Natural killer cell (primary cell): ENCODE measurements at regions not wholly inside any gene's neighbourhood (a gene's known extent, or its start where the extent isn't known, plus 50 kb on each side); places are given as distances from the start of the nearest gene placed in this dataset.
"Not testable (repeated sequence)": the region's sequence is repeated elsewhere in the genome, so short reads cannot be mapped to it uniquely, and the experiment has no call there.

Experiments
- ATAC-seq, 3 donors: fragments of 150-1000 bp in 2 of 3; fragments of 200-7000 bp in 1 of 3; cut with Tn5 transposase; 1 replicate in 1 of 3; 2 replicates in 2 of 3; pipeline ENCODE4 v1.10.0; 2021; ENCODE audit warnings: mild to moderate bottlenecking in 2 of 3, moderate library complexity in 2 of 3
- DNase-seq, 2 donors: peaks; one replicate each; pipeline versions ENCODE4 v3.0.0 to v3.0.0-alpha.2; 2013 to 2021; ENCODE audit warnings: mixed read lengths in 1 of 2
- H3K27ac ChIP-seq: one replicate; pipeline ENCODE4 v1.5.1; 2013; ENCODE audit warnings: mild to moderate bottlenecking, low read length
- H3K27me3 ChIP-seq: one replicate; pipeline ENCODE4 v1.6.1; 2013; ENCODE audit warnings: low read length; ENCODE audit not compliant: control insufficient read depth, insufficient read depth
- H3K36me3 ChIP-seq: one replicate; pipeline ENCODE4 v1.6.1; 2013; ENCODE audit warnings: low read length; ENCODE audit not compliant: control insufficient read depth, insufficient read depth
- H3K4me1 ChIP-seq: one replicate; pipeline ENCODE4 v1.6.1; 2013; ENCODE audit warnings: low read length; ENCODE audit not compliant: control insufficient read depth, insufficient read depth
- H3K4me3 ChIP-seq: one replicate; pipeline ENCODE4 v1.5.1; 2013; ENCODE audit warnings: low read length
- H3K9me3 ChIP-seq: one replicate; pipeline ENCODE4 v1.6.1; 2013; ENCODE audit warnings: low read length; ENCODE audit not compliant: control insufficient read depth, insufficient read depth
- H3K27ac Mint-ChIP-seq, 2 donors: one replicate each; pipeline ENCODE4 v1.8.0; 2022; ENCODE audit warnings: mild to moderate bottlenecking in 2 of 2, mixed read lengths in 2 of 2, moderate library complexity in 1 of 2
- H3K27me3 Mint-ChIP-seq, 2 donors: one replicate each; pipeline ENCODE4 v1.8.0; 2022; ENCODE audit warnings: low read depth in 2 of 2, mixed read lengths in 2 of 2
- H3K36me3 Mint-ChIP-seq: one replicate; pipeline ENCODE4 v1.8.0; 2022; ENCODE audit warnings: mixed read lengths
- H3K4me1 Mint-ChIP-seq, 2 donors: one replicate each; pipeline ENCODE4 v1.8.0; 2022; ENCODE audit warnings: mixed read lengths in 2 of 2
- H3K4me3 Mint-ChIP-seq: one replicate; pipeline ENCODE4 v1.8.0; 2022; ENCODE audit warnings: mild to moderate bottlenecking, moderate library complexity, mixed read lengths
- H3K9me3 Mint-ChIP-seq, 2 donors: one replicate each; pipeline ENCODE4 v1.8.0; 2022; ENCODE audit warnings: mixed read lengths in 2 of 2
- CTCF ChIP-seq: fragments of 200-600 bp; IDR thresholded peaks from one replicate; pipeline ENCODE4 v1.8.0; 2022; ENCODE audit warnings: antibody characterized with exemption
- WGBS: methylation state at CpG from one replicate; pipeline ENCODE4 v1.1.7; 2013; ENCODE audit warnings: missing lambda C conversion rate; ENCODE audit not compliant: insufficient coverage; 5-methylcytosine and 5-hydroxymethylcytosine counted together
- intact Hi-C: fragments of 100-400 bp; cut with micrococcal nuclease; formaldehyde crosslinking; loops from one replicate; pipeline ENCODE4 v1.14.2; 2022

- H3K4me3 ChIP-seq = no peak overlapping the region
- 100% methylated on average over 1 of the region's 1 CpG for WGBS
- TF ChIP-seq CTCF = no peak
- H3K27me3 Mint-ChIP-seq = peaks cover 2 to 39% of the 10 kb centered on the region in 2 donors
- H3K9me3 Mint-ChIP-seq = no peaks in the 10 kb centered on the region
- no peak overlapping the region for H3K27ac ChIP-seq
- ATAC-seq (no peak), DNase-seq (no peak)
- intact Hi-C loops = no loop called here
- no peaks in the 10 kb centered on the region for H3K4me1 ChIP-seq
- H3K4me1 Mint-ChIP-seq = no peaks in the 10 kb centered on the region
- H3K27ac Mint-ChIP-seq = no peak overlapping the region
- no peaks in the 10 kb centered on the region for H3K9me3 ChIP-seq
- H3K36me3 Mint-ChIP-seq = no peaks in the 10 kb centered on the region
- H3K27me3 ChIP-seq = peaks cover 2% of the 10 kb centered on the region
- no peaks in the 10 kb centered on the region for H3K36me3 ChIP-seq
- H3K4me3 Mint-ChIP-seq = no peak overlapping the region
These were observed 465.1 kb upstream of the RASGRP1 start for GRCh38 chr15:39029741-39030140.

GRCh38 chr15:39030291-39031070 lies 465.9 kb upstream of the RASGRP1 start:
- peaks cover 0 to 2% of the 10 kb centered on the region in 2 donors for H3K9me3 Mint-ChIP-seq
- H3K4me1 Mint-ChIP-seq = no peaks in the 10 kb centered on the region
- no peak for ATAC-seq
- H3K4me3 ChIP-seq = no peak overlapping the region
- H3K4me3 Mint-ChIP-seq = no peak overlapping the region
- no peak for DNase-seq
- intact Hi-C loops = no loop called here
- TF ChIP-seq CTCF = no peak
- no peak overlapping the region for H3K27ac ChIP-seq
- H3K36me3 ChIP-seq = no peaks in the 10 kb centered on the region
- peaks cover 2% of the 10 kb centered on the region for H3K27me3 ChIP-seq
- H3K27ac Mint-ChIP-seq = no peak overlapping the region
- no peaks in the 10 kb centered on the region for H3K9me3 ChIP-seq
- WGBS = 74% methylated on average over 6 of the region's 6 CpGs
- H3K36me3 Mint-ChIP-seq = no peaks in the 10 kb centered on the region
- peaks cover 2 to 42% of the 10 kb centered on the region in 2 donors for H3K27me3 Mint-ChIP-seq
- no peaks in the 10 kb centered on the region for H3K4me1 ChIP-seq

- H3K4me1 Mint-ChIP-seq = no peaks in the 10 kb centered on the region
- H3K27ac Mint-ChIP-seq = no peak overlapping the region
- no peak overlapping the region for H3K27ac ChIP-seq
- 95% methylated on average over 2 of the region's 4 CpGs for WGBS
- H3K27me3 Mint-ChIP-seq = peaks cover 2 to 42% of the 10 kb centered on the region in 2 donors
- no peaks in the 10 kb centered on the region for H3K9me3 ChIP-seq
- DNase-seq = no peak
- no peak overlapping the region for H3K4me3 Mint-ChIP-seq
- TF ChIP-seq CTCF = no peak
- H3K4me3 ChIP-seq = no peak overlapping the region
- H3K9me3 Mint-ChIP-seq = peaks cover 0 to 2% of the 10 kb centered on the region in 2 donors
- intact Hi-C loops = no loop called here
- H3K36me3 Mint-ChIP-seq = no peaks in the 10 kb centered on the region
- no peaks in the 10 kb centered on the region for H3K4me1 ChIP-seq
- no peak for ATAC-seq
- H3K36me3 ChIP-seq = no peaks in the 10 kb centered on the region
- H3K27me3 ChIP-seq = peaks cover 2% of the 10 kb centered on the region
These were observed 467.0 kb upstream of the RASGRP1 start for GRCh38 chr15:39031596-39031995.

- no peak overlapping the region for H3K27ac Mint-ChIP-seq
- Histone ChIP-seq H3K36me3 (no peaks in the 10 kb centered on the region), H3K27me3 (peaks cover 2% of the 10 kb centered on the region), H3K4me1 (no peaks in the 10 kb centered on the region), H3K9me3 (no peaks in the 10 kb centered on the region), H3K4me3 (no peak overlapping the region), H3K27ac (no peak overlapping the region)
- H3K27me3 Mint-ChIP-seq = peaks cover 7 to 41% of the 10 kb centered on the region in 2 donors
- TF ChIP-seq CTCF = no peak
- H3K9me3 Mint-ChIP-seq = peaks cover 0 to 2% of the 10 kb centered on the region in 2 donors
- no peaks in the 10 kb centered on the region for H3K4me1 Mint-ChIP-seq
- no peak overlapping the region for H3K4me3 Mint-ChIP-seq
- intact Hi-C loops = no loop called here
- no peak for ATAC-seq
- H3K36me3 Mint-ChIP-seq = no peaks in the 10 kb centered on the region
- WGBS = 75% methylated on average over 2 of the region's 2 CpGs
- no peak for DNase-seq
These were observed 470.2 kb upstream of the RASGRP1 start for GRCh38 chr15:39034816-39035215.

- H3K36me3 Mint-ChIP-seq, H3K9me3 Mint-ChIP-seq, DNase-seq, H3K27ac Mint-ChIP-seq, intact Hi-C loops, H3K27ac ChIP-seq, H3K36me3 ChIP-seq, H3K4me1 ChIP-seq, H3K4me1 Mint-ChIP-seq, H3K4me3 ChIP-seq, H3K9me3 ChIP-seq, H3K4me3 Mint-ChIP-seq, H3K27me3 ChIP-seq, ATAC-seq: not testable (repeated sequence)
- H3K27me3 Mint-ChIP-seq = peaks cover 11 to 29% of the 10 kb centered on the region in 2 donors
- WGBS = 100% methylated on average over 1 of the region's 2 CpGs
These were observed 473.0 kb upstream of the RASGRP1 start for GRCh38 chr15:39037611-39038010.
